Activated T-helper 1 cell treated with anti-CD3 and anti-CD28 coated beads, Interleukin-12 subunit alpha, Interleukin-12 subunit beta, Interleukin-2, Interleukin-4 antibody, amounts not matched to agents 30 ng/mL and 10 ng/mL and 1 ng/mL, durations not matched to agents 14 hours and 24 hours and 36 hours (primary cell): ENCODE measurements at regions not wholly inside any gene's neighbourhood (a gene's known extent, or its start where the extent isn't known, plus 50 kb on each side); places are given as distances from the start of the nearest gene placed in this dataset.

Source experiments
- DNase-seq: peaks from one replicate; pipeline ENCODE4 v3.0.0; 2021; ENCODE audit warnings: low spot score
- H3K27ac Mint-ChIP-seq: one replicate; pipeline ENCODE4 v1.8.0; 2021; ENCODE audit warnings: mild to moderate bottlenecking, mixed read lengths
- H3K27me3 Mint-ChIP-seq: one replicate; pipeline ENCODE4 v1.8.0; 2022; ENCODE audit warnings: mild to moderate bottlenecking, moderate library complexity, mixed read lengths; ENCODE audit not compliant: insufficient read depth
- H3K36me3 Mint-ChIP-seq: one replicate; pipeline ENCODE4 v1.8.0; 2021; ENCODE audit warnings: low read depth, mixed read lengths
- H3K4me1 Mint-ChIP-seq: one replicate; pipeline ENCODE4 v1.8.0; 2021; ENCODE audit warnings: low read depth, mixed read lengths
- H3K4me3 Mint-ChIP-seq: one replicate; pipeline ENCODE4 v1.8.0; 2021; ENCODE audit warnings: mild to moderate bottlenecking, moderate library complexity, mixed read lengths
- H3K9me3 Mint-ChIP-seq: one replicate; pipeline ENCODE4 v1.8.0; 2021; ENCODE audit warnings: mixed read lengths
- intact Hi-C: fragments of 100-400 bp; cut with micrococcal nuclease; formaldehyde crosslinking; loops from one replicate; pipeline ENCODE4 v1.15.1; 2024

DNA sequence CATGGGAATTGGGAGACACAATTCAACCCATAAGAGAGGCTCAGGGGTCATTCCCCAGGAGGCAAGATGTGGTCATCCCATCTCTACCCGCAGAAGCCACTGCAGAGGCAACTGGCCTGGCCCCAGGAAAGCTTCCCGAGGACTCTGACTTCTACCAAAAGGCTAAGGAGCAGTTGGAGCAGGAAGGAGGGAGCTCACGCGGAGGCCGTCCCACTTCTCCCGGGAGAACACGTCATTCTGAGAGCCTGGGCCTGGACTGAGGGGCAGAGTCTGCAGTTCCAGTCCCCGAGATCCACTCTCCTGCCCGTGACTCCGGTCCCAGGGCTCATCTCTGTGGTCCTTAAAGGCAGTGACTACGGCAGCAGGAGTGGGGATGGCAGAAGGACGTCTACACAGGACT is 69.0 kb upstream of the TAF1B start:
- Mint-ChIP-seq H3K27me3 (no peaks in the 10 kb centered on the region), H3K9me3 (no peaks in the 10 kb centered on the region), H3K4me1 (peaks cover 29% of the 10 kb centered on the region), H3K27ac (no peak overlapping the region), H3K36me3 (no peaks in the 10 kb centered on the region), H3K4me3 (no peak overlapping the region)
- no peak for DNase-seq
- intact Hi-C loops: no loop called here

DNA sequence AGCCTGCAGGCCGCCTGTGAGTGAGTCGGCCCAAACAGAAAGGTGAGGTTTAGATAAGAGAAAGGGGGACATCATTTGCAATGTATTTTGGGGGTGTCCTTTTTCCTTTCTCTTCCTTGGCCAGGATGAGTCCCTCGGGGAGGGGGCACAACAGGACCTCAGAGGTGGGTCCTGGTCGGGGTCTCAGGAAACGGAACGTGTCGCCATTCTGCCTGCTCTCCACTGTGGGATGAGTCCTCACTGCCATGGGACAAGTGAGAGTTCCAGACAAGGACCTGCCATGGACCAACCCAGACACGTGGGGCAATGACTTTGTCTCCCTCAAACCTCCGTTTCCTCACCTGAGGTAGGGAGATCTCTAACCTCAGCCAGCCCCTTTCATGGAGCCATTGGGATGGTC is 67.9 kb upstream of the TAF1B start:
- Mint-ChIP-seq H3K27ac (no peak overlapping the region), H3K4me1 (peaks cover 29% of the 10 kb centered on the region), H3K27me3 (no peaks in the 10 kb centered on the region), H3K36me3 (no peaks in the 10 kb centered on the region), H3K4me3 (no peak overlapping the region), H3K9me3 (no peaks in the 10 kb centered on the region)
- no peak for DNase-seq
- intact Hi-C loops: no loop called here

DNA sequence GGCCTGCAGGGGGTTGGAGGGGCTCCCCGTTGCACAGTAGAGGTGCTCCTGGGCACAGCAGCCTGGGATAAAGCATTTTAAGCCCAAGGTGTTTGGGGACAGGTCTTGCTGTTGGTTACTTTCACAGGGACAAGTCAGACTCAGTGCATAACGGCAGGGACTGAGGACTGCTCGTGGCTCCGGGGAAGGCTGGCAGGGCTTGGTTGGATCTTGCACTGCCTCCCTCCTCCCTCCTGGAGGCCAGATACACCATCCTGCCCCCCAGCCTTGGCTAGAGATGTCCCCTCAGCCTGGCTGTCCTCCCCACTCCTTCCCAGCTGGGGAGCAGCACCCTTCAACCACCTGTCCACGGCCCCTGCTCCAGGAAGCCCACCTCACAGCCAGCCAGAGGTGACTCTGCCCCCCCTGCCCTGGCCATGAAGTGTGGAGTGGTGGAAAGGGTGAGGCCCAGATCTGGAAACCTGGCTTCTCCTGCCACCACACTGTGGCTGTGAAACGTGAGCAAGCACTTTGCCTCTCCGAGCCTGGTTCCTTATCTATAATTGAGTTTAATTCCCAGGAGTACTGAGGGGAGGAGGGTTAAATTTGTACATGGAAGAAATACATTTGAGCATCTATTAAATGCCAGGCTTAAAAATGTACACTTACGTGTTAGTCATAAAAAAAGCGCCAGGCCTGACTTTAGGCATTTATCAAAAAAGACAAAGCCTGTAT is 67.1 kb upstream of the TAF1B start:
- intact Hi-C loops: no loop called here
- no peaks in the 10 kb centered on the region for H3K36me3 Mint-ChIP-seq
- no peak for DNase-seq
- no peak overlapping the region for H3K4me3 Mint-ChIP-seq
- H3K4me1 Mint-ChIP-seq: peaks cover 29% of the 10 kb centered on the region
- H3K27ac Mint-ChIP-seq: no peak overlapping the region
- H3K9me3 Mint-ChIP-seq: no peaks in the 10 kb centered on the region
- H3K27me3 Mint-ChIP-seq: no peaks in the 10 kb centered on the region

DNA sequence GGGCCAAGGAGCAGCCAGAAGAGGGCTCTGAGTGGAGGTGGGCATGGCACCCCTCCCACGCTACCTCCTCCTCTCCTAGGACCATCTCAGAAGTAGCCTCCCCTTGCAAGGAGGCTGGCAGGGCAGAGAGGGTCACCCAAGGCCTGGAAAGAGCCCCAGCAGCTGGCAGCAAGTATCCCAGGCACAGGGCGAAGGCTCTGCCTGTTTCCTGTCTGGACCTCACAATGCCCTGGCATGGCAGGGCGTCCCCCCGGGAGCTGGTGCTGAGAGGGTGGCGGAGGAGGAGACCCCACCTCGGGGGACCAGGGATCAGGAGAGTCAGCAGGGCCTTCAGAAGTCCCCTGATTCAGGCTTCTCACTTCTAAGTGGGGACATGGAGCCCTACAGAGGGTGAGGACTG is 66.2 kb upstream of the TAF1B start:
- intact Hi-C loops: no loop called here
- no peak overlapping the region for H3K27ac Mint-ChIP-seq
- no peaks in the 10 kb centered on the region for H3K36me3 Mint-ChIP-seq
- no peak for DNase-seq
- no peaks in the 10 kb centered on the region for H3K27me3 Mint-ChIP-seq
- no peak overlapping the region for H3K4me3 Mint-ChIP-seq
- H3K9me3 Mint-ChIP-seq: no peaks in the 10 kb centered on the region
- peaks cover 34% of the 10 kb centered on the region for H3K4me1 Mint-ChIP-seq

DNA sequence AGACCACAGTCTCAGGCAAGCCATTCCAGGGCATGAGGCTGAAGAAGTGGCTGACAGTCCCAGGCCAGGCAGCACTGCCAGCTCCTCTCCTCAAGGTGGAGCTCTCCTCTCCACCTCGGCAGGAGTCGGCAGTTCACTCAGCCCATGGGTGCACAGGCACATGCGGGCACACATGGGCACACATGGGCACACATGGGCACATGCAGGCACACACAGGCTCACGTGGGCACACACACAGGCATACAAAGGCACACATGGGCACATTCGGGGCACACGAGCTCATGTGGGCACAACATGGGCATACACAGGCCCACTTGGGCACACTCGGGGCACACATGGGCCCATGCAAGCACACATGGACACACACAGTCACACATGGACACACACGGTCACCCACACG is 65.3 kb upstream of the TAF1B start:
- H3K4me1 Mint-ChIP-seq: peaks cover 43% of the 10 kb centered on the region
- no peak overlapping the region for H3K27ac Mint-ChIP-seq
- no peaks in the 10 kb centered on the region for H3K36me3 Mint-ChIP-seq
- H3K27me3 Mint-ChIP-seq: no peaks in the 10 kb centered on the region
- H3K9me3 Mint-ChIP-seq: no peaks in the 10 kb centered on the region
- no peak overlapping the region for H3K4me3 Mint-ChIP-seq
- intact Hi-C loops: no loop called here
- DNase-seq: no peak

DNA sequence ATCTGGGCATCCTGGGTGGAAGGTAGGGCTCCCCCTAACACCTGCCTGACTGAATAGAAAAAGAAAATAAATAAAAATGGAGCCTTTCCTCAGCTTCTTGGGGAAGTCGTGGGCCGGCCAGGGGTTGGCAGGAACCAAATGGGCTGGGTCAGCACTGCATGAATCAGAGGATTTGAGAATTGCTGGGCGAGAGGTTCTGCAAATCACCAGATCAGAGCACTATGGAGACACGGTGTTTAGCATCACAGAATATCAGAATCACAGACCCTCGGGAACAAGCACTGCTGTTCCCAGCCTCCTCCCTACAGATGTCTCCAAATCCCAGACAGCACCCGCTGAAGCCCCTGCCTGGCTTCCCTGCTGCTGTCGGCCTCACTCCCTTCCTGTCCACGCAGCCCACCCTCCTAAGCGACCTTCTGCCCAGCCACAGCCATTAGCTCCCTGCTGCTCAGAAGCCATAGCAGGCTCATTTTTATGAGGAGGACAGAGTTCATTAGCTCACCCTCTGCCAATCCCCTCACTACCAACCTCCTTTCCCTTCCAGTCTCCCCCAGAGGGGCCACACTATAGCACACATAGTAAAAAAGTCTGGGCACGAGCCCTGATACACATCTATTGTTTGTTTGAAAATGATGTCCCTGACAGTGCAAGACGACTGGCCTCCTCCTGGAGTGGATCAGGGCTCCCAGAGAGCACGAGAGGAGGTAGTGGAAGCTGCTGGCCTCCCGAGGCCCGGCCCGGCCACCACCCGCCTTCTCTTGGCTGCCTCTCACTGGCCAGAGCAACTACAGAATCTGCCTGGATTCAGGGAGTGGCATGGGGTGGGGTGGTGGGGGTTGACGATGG is 64.6 kb upstream of the TAF1B start:
- DNase-seq: no peak
- Mint-ChIP-seq H3K9me3 (no peaks in the 10 kb centered on the region), H3K36me3 (no peaks in the 10 kb centered on the region), H3K27ac (peak overlapping the region; percentile 21), H3K4me1 (peaks cover 50% of the 10 kb centered on the region), H3K4me3 (no peak overlapping the region), H3K27me3 (no peaks in the 10 kb centered on the region)
- intact Hi-C loops: no loop called here

DNA sequence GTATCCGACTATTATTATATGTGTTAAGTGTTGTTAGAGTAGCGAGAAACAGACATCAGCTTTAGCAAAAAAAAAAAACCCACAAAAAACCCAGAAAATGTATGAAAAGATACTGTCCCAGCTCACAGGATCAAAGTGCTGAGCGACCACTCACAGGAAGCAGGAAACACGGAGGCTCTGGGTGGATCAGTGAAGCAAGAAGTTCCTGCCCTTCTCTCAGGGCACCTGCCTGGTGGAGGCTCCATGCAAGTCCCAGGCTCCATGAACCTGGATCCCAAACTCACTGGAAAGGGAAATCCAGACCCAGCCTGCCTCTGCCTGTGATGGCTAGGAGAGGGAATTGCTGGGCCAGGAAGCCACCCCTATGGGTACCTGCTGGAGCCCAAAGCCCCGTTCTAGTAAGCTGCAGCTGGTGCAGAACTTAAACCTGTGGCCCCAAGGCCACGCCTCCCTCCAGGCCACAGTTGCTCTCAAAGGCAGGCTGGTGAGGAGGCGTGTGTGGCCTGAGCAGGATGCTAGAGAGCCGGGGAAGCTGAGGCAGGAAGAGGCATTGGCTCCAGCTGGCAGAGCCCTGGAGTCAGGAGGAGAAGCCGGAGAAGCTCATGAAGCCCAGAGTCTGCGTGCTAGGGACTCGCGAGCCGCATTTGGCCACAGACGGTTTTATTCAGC is 63.5 kb upstream of the TAF1B start:
- Mint-ChIP-seq H3K9me3 (peaks cover 9% of the 10 kb centered on the region), H3K36me3 (peaks cover 6% of the 10 kb centered on the region), H3K27ac (peak overlapping the region; percentile 88), H3K4me3 (peak overlapping the region; percentile 37), H3K27me3 (no peaks in the 10 kb centered on the region), H3K4me1 (peaks cover 60% of the 10 kb centered on the region)
- peak; percentile 45 for DNase-seq
- intact Hi-C loops: loop anchor here (5.0 kb wide), 1 partner anchor 302 kb away; no protein-coding TSS in a partner anchor

DNA sequence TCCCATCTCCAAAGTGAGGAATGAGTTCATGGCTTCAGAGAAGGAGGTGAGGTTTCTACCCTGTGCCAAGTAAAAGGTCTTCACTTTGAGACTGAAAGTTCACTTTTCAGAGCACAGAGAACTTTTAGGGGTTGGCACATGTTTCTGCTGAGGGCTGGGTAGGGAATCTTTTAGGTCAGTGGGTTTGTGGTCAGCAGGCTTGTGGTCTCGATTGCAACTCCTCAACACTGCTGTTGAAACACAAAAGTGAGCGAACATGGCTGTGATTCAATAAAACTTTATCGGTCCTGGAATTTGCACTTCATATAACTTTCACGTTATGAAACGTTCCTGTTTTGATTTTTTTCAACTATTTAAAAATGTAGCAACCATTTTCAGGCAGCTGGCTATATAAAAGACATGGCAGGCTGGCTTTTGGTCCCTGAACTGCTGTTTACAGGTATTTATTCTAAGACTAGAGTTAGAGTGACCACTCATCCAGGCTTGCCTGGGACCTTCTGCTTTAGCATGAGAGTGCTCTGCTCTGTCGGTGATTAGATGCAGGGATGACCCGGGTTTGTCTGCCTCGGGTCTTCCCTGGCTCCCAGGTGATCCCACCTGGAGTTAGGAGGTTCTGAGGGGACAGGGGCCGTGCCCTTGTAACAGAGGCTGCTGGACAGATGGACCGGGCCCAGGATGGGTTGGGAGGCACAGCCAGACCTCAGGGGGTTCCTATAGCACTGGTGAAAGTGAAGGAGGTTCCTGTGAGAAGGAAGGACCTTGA is 62.7 kb upstream of the TAF1B start:
- Mint-ChIP-seq H3K27ac (peak overlapping the region; percentile 88), H3K4me3 (peak overlapping the region; percentile 37), H3K27me3 (no peaks in the 10 kb centered on the region), H3K9me3 (peaks cover 9% of the 10 kb centered on the region), H3K4me1 (peaks cover 60% of the 10 kb centered on the region), H3K36me3 (peaks cover 6% of the 10 kb centered on the region)
- DNase-seq: no peak
- intact Hi-C loops: loop anchor here (5.0 kb wide), 1 partner anchor 303 kb away; no protein-coding TSS in a partner anchor

DNA sequence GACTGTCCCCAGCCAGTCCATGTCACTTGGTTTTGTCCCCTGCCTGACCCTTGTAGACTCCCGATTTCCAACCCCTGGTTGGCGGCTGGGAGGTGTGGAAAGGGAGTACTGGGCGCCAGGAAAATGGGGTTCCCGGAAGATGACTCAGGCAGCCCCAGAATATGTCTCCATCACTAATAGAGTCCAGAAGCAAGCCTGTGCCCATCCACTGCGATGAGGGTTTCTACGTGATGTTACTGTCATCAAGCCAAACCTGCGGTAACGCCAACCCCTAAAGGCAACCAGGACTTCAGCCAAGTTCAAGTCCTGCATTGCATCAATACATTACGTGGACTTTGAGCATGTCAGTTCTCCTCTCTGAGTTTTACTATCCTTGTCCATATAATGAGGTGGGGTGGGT is 62.0 kb upstream of the TAF1B start:
- Mint-ChIP-seq H3K27me3 (no peaks in the 10 kb centered on the region), H3K4me1 (peaks cover 60% of the 10 kb centered on the region), H3K4me3 (no peak overlapping the region), H3K27ac (peak overlapping the region; percentile 59), H3K36me3 (peaks cover 6% of the 10 kb centered on the region), H3K9me3 (peaks cover 9% of the 10 kb centered on the region)
- intact Hi-C loops: loop anchor here (5.0 kb wide), 1 partner anchor 304 kb away; no protein-coding TSS in a partner anchor
- no peak for DNase-seq

DNA sequence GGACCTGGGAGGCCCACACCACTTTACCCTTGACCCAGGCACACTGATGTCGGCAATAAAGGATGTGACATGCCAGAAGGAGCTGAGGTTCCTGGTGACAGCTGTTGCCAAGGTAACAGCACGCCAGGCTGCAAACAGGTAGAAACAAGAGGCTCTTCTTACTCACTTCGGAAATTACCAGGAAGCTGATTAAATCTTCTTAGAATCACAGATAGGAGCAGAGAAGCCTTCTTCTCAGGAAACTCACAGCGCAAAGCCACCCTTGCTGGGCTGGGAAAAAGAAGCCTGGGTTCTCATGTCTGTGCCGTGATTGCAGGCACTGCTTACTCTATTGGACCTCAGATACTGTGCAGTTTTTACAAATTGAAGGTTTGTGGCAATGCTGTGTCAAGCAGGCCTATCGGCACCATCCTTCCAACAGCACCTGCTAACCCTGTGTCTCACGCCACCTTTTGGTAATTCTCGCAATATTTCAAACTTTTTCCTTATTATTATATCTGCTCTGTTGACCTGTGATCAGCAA is 61.0 kb upstream of the TAF1B start:
- peak overlapping the region; percentile 84 for H3K27ac Mint-ChIP-seq
- H3K4me1 Mint-ChIP-seq: peaks cover 66% of the 10 kb centered on the region
- no peaks in the 10 kb centered on the region for H3K27me3 Mint-ChIP-seq

DNA sequence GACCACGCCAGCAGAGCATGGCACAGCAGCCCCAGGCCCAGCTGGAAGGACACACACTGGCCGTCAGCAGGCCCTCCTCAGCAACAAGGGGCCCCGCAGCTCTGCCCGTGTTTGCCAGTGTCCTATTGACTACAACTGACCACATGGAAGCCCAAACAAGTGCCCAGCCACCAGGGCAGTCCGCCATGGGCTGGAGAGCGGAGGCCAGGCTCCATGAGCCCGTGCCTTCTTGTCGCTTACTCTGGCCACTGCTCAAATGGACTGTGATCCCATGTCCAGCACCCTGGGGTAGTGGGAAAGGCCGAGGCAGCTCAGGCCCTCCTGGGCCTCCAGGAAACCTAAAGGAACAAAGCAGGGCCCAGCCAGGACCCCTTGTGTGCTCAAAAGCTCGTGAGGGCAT is 53.9 kb upstream of the TAF1B start:
- intact Hi-C loops: no loop called here
- H3K27ac Mint-ChIP-seq: no peak overlapping the region
- peaks cover 17% of the 10 kb centered on the region for H3K9me3 Mint-ChIP-seq
- peaks cover 19% of the 10 kb centered on the region for H3K4me1 Mint-ChIP-seq
- DNase-seq: no peak
- H3K27me3 Mint-ChIP-seq: peaks cover 2% of the 10 kb centered on the region
- peaks cover 5% of the 10 kb centered on the region for H3K36me3 Mint-ChIP-seq
- H3K4me3 Mint-ChIP-seq: no peak overlapping the region

More for the DNA sequence above, 61.0 kb upstream of the TAF1B start:
- H3K4me3 Mint-ChIP-seq: peak overlapping the region; percentile 66
- peak; percentile 76 for DNase-seq
- H3K9me3 Mint-ChIP-seq: peaks cover 11% of the 10 kb centered on the region
- intact Hi-C loops: loop anchor here (1.0 to 5.0 kb wide), 14 partner anchors 17 to 359 kb away; partner anchors contain the start of genes CPSF3, GRHL1, ITGB1BP1 and TAF1B
- peaks cover 6% of the 10 kb centered on the region for H3K36me3 Mint-ChIP-seq

DNA sequence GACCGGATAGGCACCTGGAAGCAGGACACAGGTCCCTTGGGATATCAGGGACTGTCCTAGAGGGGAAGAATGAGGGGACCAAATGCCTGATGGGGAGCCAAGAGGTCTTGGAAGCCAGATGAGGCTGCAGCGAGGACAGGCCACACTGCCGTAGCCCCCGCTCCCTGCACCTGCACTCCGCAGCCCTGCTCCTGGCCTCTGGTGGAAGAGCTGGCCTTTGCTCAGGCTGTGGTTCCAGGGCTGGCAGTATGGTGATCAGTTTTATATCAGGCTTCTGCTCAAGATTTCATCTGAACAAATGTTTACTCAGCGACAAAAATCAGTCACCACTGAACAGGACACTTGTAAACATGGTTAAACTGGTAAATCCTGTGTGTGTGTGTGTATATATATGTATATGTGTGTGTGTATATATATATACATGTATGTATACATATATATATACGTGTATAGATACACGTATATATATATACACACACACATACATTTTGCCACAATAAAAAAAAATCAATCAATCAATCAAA is 52.5 kb upstream of the TAF1B start:
- no peak overlapping the region for H3K27ac Mint-ChIP-seq
- no peak overlapping the region for H3K4me3 Mint-ChIP-seq
- peaks cover 16% of the 10 kb centered on the region for H3K4me1 Mint-ChIP-seq
- intact Hi-C loops: no loop called here
- H3K27me3 Mint-ChIP-seq: peaks cover 2% of the 10 kb centered on the region
- peaks cover 18% of the 10 kb centered on the region for H3K9me3 Mint-ChIP-seq
- H3K36me3 Mint-ChIP-seq: peaks cover 2% of the 10 kb centered on the region
- no peak for DNase-seq
